GM06990 (cell line): ENCODE measurements at regions not wholly inside any gene's neighbourhood (a gene's known extent, or its start where the extent isn't known, plus 50 kb on each side); places are given as distances from the start of the nearest gene placed in this dataset.

Experiments used
- DNase-seq: peaks from one replicate; pipeline ENCODE4 v3.0.0-alpha.2; 2011; ENCODE audit not compliant: insufficient read length; ENCODE audit errors: extremely low read depth
- H3K27me3 ChIP-seq: replicated peaks from 2 replicates; pipeline ENCODE4 v1.6.0; 2011; ENCODE audit warnings: low read length; ENCODE audit not compliant: control insufficient read depth, insufficient read depth
- H3K36me3 ChIP-seq: 2 replicates; pipeline ENCODE4 v1.5.1; 2011; ENCODE audit warnings: low read length; ENCODE audit not compliant: control insufficient read depth, insufficient read depth
- H3K4me3 ChIP-seq: replicated peaks from 2 replicates; pipeline ENCODE4 v1.5.1; 2011; ENCODE audit warnings: low read depth, mild to moderate bottlenecking, control low read depth, low read length
- TF ChIP-seq, protein P1 (sequence below): IDR thresholded peaks from 2 replicates; pipeline ENCODE4 v1.5.1; 2011; ENCODE audit warnings: low read length, control low read depth, mild to moderate bottlenecking, inconsistent platforms; ENCODE audit not compliant: insufficient read depth, poor library complexity, severe bottlenecking

DNA sequence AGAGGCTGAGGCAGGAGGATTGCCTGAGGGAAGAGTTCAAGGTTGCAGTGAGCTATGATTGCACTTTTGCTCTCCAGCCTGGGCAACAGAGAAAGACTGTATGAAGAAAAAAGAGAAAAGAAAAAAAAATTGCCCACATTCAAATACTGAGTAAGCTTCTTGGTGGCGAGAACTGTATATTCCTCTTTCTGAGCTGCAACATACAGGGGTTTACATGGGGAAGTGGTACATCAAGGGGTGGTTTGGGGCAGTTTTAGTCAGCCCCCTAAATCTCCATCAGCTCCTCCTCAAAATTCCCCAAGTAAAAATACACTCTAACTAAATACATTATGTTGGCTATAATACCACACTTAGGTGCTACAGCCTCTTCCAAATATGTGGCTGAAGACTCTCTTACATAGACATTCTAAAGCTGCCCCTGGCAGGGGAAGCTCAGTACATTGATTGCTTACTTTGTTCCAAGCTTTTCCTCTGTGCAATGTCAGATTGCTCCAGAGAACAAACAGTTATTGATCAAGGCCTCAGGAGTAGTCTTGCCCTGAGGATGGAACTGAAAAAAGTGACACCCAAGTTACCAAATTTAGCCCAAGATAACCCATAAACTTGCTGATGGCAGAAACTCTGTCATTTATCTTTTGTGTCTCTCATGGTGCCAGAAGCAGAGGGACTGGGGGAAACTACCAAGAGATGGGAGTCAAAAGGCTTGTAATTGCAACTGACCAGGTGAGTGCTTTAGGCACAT is 107.4 kb upstream of the RIPOR2 start:
- TF ChIP-seq, protein P1, sequence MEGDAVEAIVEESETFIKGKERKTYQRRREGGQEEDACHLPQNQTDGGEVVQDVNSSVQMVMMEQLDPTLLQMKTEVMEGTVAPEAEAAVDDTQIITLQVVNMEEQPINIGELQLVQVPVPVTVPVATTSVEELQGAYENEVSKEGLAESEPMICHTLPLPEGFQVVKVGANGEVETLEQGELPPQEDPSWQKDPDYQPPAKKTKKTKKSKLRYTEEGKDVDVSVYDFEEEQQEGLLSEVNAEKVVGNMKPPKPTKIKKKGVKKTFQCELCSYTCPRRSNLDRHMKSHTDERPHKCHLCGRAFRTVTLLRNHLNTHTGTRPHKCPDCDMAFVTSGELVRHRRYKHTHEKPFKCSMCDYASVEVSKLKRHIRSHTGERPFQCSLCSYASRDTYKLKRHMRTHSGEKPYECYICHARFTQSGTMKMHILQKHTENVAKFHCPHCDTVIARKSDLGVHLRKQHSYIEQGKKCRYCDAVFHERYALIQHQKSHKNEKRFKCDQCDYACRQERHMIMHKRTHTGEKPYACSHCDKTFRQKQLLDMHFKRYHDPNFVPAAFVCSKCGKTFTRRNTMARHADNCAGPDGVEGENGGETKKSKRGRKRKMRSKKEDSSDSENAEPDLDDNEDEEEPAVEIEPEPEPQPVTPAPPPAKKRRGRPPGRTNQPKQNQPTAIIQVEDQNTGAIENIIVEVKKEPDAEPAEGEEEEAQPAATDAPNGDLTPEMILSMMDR, result no peak
- Histone ChIP-seq H3K4me3 (no peak overlapping the region), H3K36me3 (no peaks in the 10 kb centered on the region; the same call in 1 of the 2 replicates), H3K27me3 (no peaks in the 10 kb centered on the region)
- no peak for DNase-seq

DNA sequence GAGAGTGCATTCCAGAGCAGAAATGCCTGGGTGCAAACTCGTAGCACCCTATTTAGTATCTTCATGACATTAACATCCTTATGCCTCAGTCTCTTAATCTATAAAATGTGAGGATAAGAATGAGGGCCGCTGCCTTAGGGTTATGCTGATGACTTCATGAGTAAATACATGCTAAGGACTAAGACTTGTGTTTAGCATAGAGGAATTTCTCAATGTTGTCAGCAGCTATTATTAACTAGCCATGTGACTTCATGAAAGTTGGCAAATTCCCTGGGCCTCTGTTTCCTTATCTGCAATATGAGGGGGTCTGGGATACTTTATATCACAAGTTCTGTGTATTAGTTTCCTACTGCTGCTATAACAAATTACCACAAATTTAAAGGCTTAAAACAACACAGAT is 108.1 kb upstream of the RIPOR2 start:
- DNase-seq, result no peak
- H3K27me3 ChIP-seq, result no peaks in the 10 kb centered on the region
- no peak overlapping the region for H3K4me3 ChIP-seq
- no peaks in the 10 kb centered on the region for H3K36me3 ChIP-seq
- TF ChIP-seq, protein P1, result no peak

DNA sequence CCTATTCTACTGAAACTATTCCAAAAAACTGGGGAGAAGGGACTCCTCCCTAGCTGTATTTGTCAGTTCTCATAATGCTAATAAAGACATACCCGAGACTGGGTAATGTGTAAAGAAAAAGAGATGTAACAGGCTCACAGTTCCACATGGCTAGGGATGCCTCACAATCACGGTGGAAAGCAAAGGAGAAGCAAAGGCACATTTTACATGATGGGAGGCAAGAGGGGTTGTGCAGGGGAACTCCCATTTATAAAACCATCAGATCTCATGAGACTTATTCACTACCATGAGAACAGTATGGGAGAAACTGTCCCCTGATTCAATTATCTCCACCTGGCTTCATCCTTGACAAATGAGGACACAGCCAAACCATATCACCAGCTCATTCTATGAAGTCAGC is 111.2 kb upstream of the RIPOR2 start:
- no peak for DNase-seq
- TF ChIP-seq, protein P1, result no peak
- Histone ChIP-seq H3K27me3 (no peaks in the 10 kb centered on the region), H3K4me3 (no peak overlapping the region), H3K36me3 (no peaks in the 10 kb centered on the region)

DNA sequence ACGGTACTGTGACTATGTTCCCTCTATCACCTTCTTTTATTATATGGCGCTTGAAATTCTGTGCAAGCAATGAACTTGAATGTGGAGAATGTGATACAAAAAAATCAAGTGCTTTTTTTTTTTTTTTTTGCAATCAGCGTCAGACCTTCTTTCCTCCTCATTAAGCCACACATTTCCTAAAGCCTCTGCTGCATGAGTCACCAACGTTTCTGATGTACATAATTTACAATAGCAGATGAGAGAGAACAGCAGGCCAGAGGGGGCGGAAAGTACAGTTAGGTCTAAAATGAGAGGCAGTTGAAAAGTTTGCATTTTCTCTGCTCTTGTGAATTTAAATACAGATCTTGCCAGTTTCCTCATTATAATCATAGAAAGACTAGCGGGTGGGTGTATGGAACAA is 114.6 kb upstream of the RIPOR2 start:
- DNase-seq, result peak; percentile 40
- Histone ChIP-seq H3K4me3 (no peak overlapping the region), H3K36me3 (no peaks in the 10 kb centered on the region), H3K27me3 (no peaks in the 10 kb centered on the region)
- TF ChIP-seq, protein P1, result no peak

DNA sequence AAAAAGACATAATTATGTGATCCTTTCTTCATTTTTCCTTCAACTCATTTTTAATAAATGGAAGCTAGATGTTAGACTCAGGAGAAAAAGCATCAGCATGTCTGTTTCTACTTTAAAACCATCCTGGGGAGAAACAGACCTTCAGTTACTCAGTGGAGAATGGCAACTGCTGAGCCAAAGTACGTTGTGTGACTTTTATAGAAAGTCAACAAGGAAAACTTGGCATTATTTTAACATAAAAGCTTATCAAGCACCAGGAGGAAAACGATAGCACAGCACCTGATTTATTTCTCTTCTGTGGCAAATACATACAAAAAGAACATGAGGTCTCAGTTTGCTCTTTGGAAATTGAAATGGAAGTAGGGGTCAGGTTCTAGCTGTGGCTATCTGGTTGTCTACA is 115.3 kb upstream of the RIPOR2 start:
- H3K27me3 ChIP-seq, result no peaks in the 10 kb centered on the region
- H3K36me3 ChIP-seq, result no peaks in the 10 kb centered on the region
- TF ChIP-seq, protein P1, result no peak
- no peak for DNase-seq
- H3K4me3 ChIP-seq, result no peak overlapping the region

DNA sequence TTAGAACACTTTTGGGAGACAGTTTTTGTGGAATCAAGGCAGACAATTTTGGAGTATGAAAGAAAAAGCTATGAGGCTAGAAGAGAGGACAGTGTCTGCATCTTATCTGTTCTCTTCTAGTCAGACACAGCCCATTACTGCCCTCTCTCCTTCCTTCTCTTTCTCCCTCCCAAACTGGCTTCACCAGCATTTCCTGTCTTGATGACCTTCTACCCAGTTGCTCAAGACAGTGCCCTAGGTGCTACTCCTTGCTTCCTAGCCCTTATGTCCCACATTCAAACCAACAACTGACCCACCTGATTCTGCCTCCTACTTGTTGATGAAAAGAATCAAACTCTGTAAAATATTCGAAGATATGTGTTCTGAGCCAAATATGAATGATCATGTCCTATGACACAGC is 116.4 kb upstream of the RIPOR2 start:
- H3K4me3 ChIP-seq, result no peak overlapping the region
- H3K27me3 ChIP-seq, result no peaks in the 10 kb centered on the region
- TF ChIP-seq, protein P1, result no peak
- H3K36me3 ChIP-seq, result no peaks in the 10 kb centered on the region
- DNase-seq, result no peak
